Pancreas (tissue), 10 donors: ENCODE measurements at regions not wholly inside any gene's neighbourhood (a gene's known extent, or its start where the extent isn't known, plus 50 kb on each side); places are given as distances from the start of the nearest gene placed in this dataset.

Experiments used
- ATAC-seq, 4 donors: fragments of 200-7000 bp; cut with Tn5 transposase; one replicate each; pipeline versions ENCODE4 v1.8.0 to v1.9.1; 2020; ENCODE audit warnings: mild to moderate bottlenecking in 4 of 4, moderate library complexity in 4 of 4
- DNase-seq, 6 donors: peaks; one replicate each; pipeline ENCODE4 v3.0.0-alpha.2; 2020
- FAIRE-seq: peaks from 2 replicates; lab custom pipeline; 2012; peaks lifted over from hg19 to GRCh38; lab: Jason Lieb, UNC
- H3K27ac ChIP-seq, 4 donors: fragments of 200-600 bp; sonication (generic); 1 replicate in 3 of 4; 2 replicates in 1 of 4; pipeline versions ENCODE4 v1.5.0 to v1.8.0; 2020
- H3K27me3 ChIP-seq, 4 donors: fragments of 200-600 bp; one replicate each; pipeline ENCODE4 v1.8.0; 2021
- H3K36me3 ChIP-seq, 3 donors: fragments of 200-600 bp; sonication (generic) in 1 of 3; one replicate each; pipeline versions ENCODE4 v1.5.0 to v1.8.0; 2020 to 2021
- H3K4me1 ChIP-seq, 3 donors: fragments of 200-600 bp; one replicate each; pipeline ENCODE4 v1.8.0; 2021
- H3K4me3 ChIP-seq, 4 donors: fragments of 200-600 bp; sonication (generic) in 2 of 4; one replicate each; pipeline versions ENCODE4 v1.5.0 to v1.8.0; 2020 to 2021
- H3K9me3 ChIP-seq, 4 donors: fragments of 200-600 bp; one replicate each; pipeline ENCODE4 v1.8.0; 2021
- CTCF ChIP-seq, 4 donors: fragments of 200-600 bp; sonication (generic) in 3 of 4; IDR thresholded peaks; one replicate each; pipeline versions ENCODE4 v1.5.0 to v1.8.0; 2021; ENCODE audit warnings: antibody characterized with exemption in 4 of 4
- WGBS, 2 donors: extraction: QIAGEN DNeasy Blood & Tissue Kit; methylation state at CpG; one replicate each; pipeline ENCODE4 v1.1.7; 2013; 5-methylcytosine and 5-hydroxymethylcytosine counted together
- intact Hi-C, 3 donors: fragments of 100-400 bp; cut with DNase I; formaldehyde crosslinking; loops; one replicate each; pipeline versions ENCODE4 v1.11.1 to v1.14.2; 2022
- donor health status: healthy with polysubstance abuse.
- donor health status: DM: no; HTN: no; CAD: no; lungs with moderate emphysema.
- donor health status: DM: no; HTN: no; CAD: no.
- donor health status: control.
- donor health status: control.
- donor health status: Bipolar disorder and iron deficiency.
- donor health status: DM: yes; HTN: yes; CAD: no.
- donor health status: DM: no; HTN: no; CAD: no.
- donor health status: DM: no; HTN: no; CAD: no.
- donor health status: DM: yes; HTN: yes; CAD: no.

GRCh38 chr17:73706858-73707257 lies 62.6 kb upstream of the SDK2 start:
- Histone ChIP-seq H3K27ac (no peak overlapping the region), H3K4me1 (no peaks in the 10 kb centered on the region), H3K27me3 (peaks cover 0 to 5% (median 0%) of the 10 kb centered on the region in 4 donors), H3K9me3 (no peaks in the 10 kb centered on the region), H3K4me3 (no peak overlapping the region), H3K36me3 (no peaks in the 10 kb centered on the region)
- 48 to 63% methylated on average over 9 of the region's 9 CpGs for WGBS, 2 donors
- no peak for TF ChIP-seq CTCF (IDR thresholded peaks at IDR 0.05)
- DNase-seq (no peak), ATAC-seq (no peak), FAIRE-seq (no peak)
- intact Hi-C loops: no loop called here

DNA sequence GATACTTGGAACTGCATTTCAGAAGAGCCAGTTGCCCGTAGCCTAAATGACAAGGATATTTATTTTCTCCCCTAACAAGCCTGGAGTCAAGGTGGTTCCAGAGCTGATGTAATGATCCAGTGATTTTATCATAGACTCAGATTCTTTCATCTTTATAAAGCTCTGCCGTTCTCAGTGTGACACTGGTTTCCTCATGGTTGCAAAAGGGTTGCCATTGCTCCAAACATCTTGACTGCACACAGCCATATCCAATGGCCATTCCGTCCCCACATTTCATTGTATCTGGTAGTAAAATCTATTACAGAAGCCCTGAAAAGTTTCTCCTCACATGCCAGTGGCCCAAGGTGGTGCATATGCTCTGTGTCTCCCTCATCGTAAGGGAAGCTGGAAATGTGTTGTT lies 63.1 kb upstream of the SDK2 start:
- no peak overlapping the region for H3K27ac ChIP-seq
- intact Hi-C loops: no loop called here
- no peak for FAIRE-seq
- H3K27me3 ChIP-seq: peaks cover 0 to 5% (median 0%) of the 10 kb centered on the region in 4 donors
- DNase-seq: no peak
- ATAC-seq: no peak
- WGBS, 2 donors: 79 to 85% methylated on average over 4 of the region's 4 CpGs
- no peak for TF ChIP-seq CTCF (IDR thresholded peaks at IDR 0.05)
- no peak overlapping the region for H3K4me3 ChIP-seq
- no peaks in the 10 kb centered on the region for H3K36me3 ChIP-seq
- no peaks in the 10 kb centered on the region for H3K9me3 ChIP-seq
- no peaks in the 10 kb centered on the region for H3K4me1 ChIP-seq

DNA sequence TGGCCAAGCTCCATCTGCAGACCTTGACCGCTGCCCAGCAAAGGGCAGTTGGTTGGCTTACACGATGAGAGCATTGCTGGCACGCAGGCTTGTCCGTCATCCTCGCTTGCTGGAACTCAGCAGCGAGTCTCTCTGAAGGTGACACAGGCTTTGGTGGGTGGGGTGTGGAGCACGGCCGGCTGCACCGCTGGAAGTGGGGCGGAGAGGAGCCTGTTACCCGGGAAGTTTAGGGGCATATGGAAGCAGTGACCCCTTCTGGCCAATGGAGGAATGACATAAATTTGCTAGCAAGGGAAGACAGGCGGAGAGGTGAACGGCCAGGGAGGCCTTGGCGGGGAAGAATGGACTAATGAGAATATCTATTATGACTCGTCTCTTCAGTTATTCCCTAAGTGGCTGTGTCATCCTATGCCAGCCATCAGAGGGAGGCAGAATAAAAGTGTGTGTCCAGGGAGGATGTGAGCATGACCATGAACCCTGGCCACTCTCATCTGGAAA lies 65.9 kb upstream of the SDK2 start:
- no peak overlapping the region for H3K4me3 ChIP-seq
- intact Hi-C loops: loop anchor here in 1 of 3 donors (5.0 kb wide), 1 partner anchor 278 kb away; no protein-coding TSS in a partner anchor
- peak in 4 of 6 donors; percentile 27 to 60 (median 42) for DNase-seq
- FAIRE-seq: no peak
- H3K4me1 ChIP-seq: no peaks in the 10 kb centered on the region
- peak; percentile 58 to 67 (median 62) for TF ChIP-seq CTCF (IDR thresholded peaks at IDR 0.05)
- H3K36me3 ChIP-seq: no peaks in the 10 kb centered on the region
- 11% methylated on average over 15 of the region's 15 CpGs for whole genome bisulfite sequencing, 2 donors
- H3K27ac ChIP-seq: no peak overlapping the region
- H3K9me3 ChIP-seq: no peaks in the 10 kb centered on the region
- ATAC-seq: peak; percentile 69 to 86 (median 80)
- H3K27me3 ChIP-seq: peaks cover 0 to 5% (median 0%) of the 10 kb centered on the region in 4 donors

- no peak for TF ChIP-seq CTCF (IDR thresholded peaks at IDR 0.05)
- intact Hi-C loops: loop anchor here in 1 of 3 donors (5.0 kb wide), 1 partner anchor 279 kb away; no protein-coding TSS in a partner anchor
- no peak for FAIRE-seq
- H3K27me3 ChIP-seq: peaks cover 0 to 5% (median 0%) of the 10 kb centered on the region in 4 donors
- H3K4me1 ChIP-seq: no peaks in the 10 kb centered on the region
- no peak for DNase-seq
- H3K27ac ChIP-seq: no peak overlapping the region
- no peak overlapping the region for H3K4me3 ChIP-seq
- no peak for ATAC-seq
- H3K9me3 ChIP-seq: no peaks in the 10 kb centered on the region
- no peaks in the 10 kb centered on the region for H3K36me3 ChIP-seq
- WGBS, 2 donors: 51 to 62% methylated on average over 5 of the region's 5 CpGs
These were observed 66.9 kb upstream of the SDK2 start for GRCh38 chr17:73711184-73711583.

DNA sequence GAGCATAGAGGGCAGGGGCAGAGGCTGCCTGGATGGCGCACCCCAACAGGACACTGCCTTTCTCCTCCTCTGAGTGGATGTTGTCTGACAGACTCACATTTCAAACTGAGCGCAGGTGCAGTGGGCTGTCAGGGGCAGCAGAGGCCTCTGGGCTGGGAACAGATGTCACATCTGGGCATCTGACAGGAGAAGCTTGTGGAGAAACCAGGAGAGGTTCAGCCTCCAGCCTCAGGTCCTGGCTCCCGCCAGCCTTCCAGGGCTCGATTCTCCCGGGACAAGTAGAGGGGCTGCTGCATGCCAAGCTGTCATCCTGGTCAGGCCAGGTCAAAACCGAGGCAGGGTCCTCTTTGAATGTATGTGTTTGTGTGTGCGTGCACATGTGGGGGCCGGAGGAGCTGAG lies 67.7 kb upstream of the SDK2 start:
- ATAC-seq (no peak), FAIRE-seq (no peak), DNase-seq (no peak)
- no peaks in the 10 kb centered on the region for H3K36me3 ChIP-seq
- 58 to 70% methylated on average over 8 of the region's 8 CpGs for WGBS, 2 donors
- H3K9me3 ChIP-seq: no peaks in the 10 kb centered on the region
- no peak overlapping the region for H3K4me3 ChIP-seq
- peaks cover 0 to 5% (median 0%) of the 10 kb centered on the region in 4 donors for H3K27me3 ChIP-seq
- intact Hi-C loops: loop anchor here in 1 of 3 donors (5.0 kb wide), 1 partner anchor 280 kb away; no protein-coding TSS in a partner anchor
- TF ChIP-seq CTCF (IDR thresholded peaks at IDR 0.05): no peak
- H3K4me1 ChIP-seq: no peaks in the 10 kb centered on the region
- H3K27ac ChIP-seq: no peak overlapping the region
